Stimulated activated CD4-positive, alpha-beta T cell treated with anti-CD3 and anti-CD28 coated beads, Interleukin-2, amount 100 ng/mL, for 48 hours (primary cell): ENCODE measurements at regions not wholly inside any gene's neighbourhood (a gene's known extent, or its start where the extent isn't known, plus 50 kb on each side); places are given as distances from the start of the nearest gene placed in this dataset.
"Not testable (repeated sequence)": the region's sequence is repeated elsewhere in the genome, so short reads cannot be mapped to it uniquely, and the experiment has no call there.

Experiments used
- DNase-seq, 2 donors: peaks; one replicate each; pipeline ENCODE4 v3.0.0-alpha.2; 2020

- DNase-seq, result no peak
Observed at GRCh38 chr18:59059140-59059539, 80.5 kb upstream of the SEC11C start.

GRCh38 chr18:59060551-59060950 is 79.1 kb upstream of the SEC11C start:
- DNase-seq, result no peak

- DNase-seq, result no peak
Observed at GRCh38 chr18:59061914-59062642, 77.6 kb upstream of the SEC11C start.

GRCh38 chr18:59062643-59063006 is 77.1 kb upstream of the SEC11C start:
- DNase-seq, result no peak

- no peak for DNase-seq
Observed at GRCh38 chr18:59063300-59063906, 76.3 kb upstream of the SEC11C start.

GRCh38 chr18:59063912-59064311 is 75.8 kb upstream of the SEC11C start:
- no peak for DNase-seq

GRCh38 chr18:59065684-59066083 is 74.0 kb upstream of the SEC11C start:
- DNase-seq, result no peak

GRCh38 chr18:59067873-59068272 is 71.8 kb upstream of the SEC11C start:
- DNase-seq, result no peak

- no peak for DNase-seq
Observed at GRCh38 chr18:59068276-59069071, 71.2 kb upstream of the SEC11C start.

- DNase-seq, result peak; percentile 77 to 83
Observed at GRCh38 chr18:59070181-59070912, 69.3 kb upstream of the SEC11C start.

- DNase-seq, result no peak
Observed at GRCh38 chr18:59072727-59073421, 66.8 kb upstream of the SEC11C start.

GRCh38 chr18:59075923-59076322 is 63.8 kb upstream of the SEC11C start:
- DNase-seq, result no peak

GRCh38 chr18:59079264-59079663 is 60.4 kb upstream of the SEC11C start:
- DNase-seq, result no peak

- not testable (repeated sequence) for DNase-seq
Observed at GRCh38 chr18:59079687-59080501, 59.8 kb upstream of the SEC11C start.

- DNase-seq, result no peak
Observed at GRCh38 chr18:59083136-59083818, 56.4 kb upstream of the SEC11C start.

- no peak for DNase-seq
Observed at GRCh38 chr18:59085126-59085794, 54.4 kb upstream of the SEC11C start.

GRCh38 chr18:59085797-59086196 is 53.9 kb upstream of the SEC11C start:
- no peak for DNase-seq

- no peak for DNase-seq
Observed at GRCh38 chr18:59086522-59086921, 53.2 kb upstream of the SEC11C start.

- no peak for DNase-seq
Observed at GRCh38 chr18:59087391-59087790, 52.3 kb upstream of the SEC11C start.
